ENCODE measurements at regions not wholly inside any gene's neighbourhood (a gene's known extent, or its start where the extent isn't known, plus 50 kb on each side); places are given as distances from the start of the nearest gene placed in this dataset.

DNA sequence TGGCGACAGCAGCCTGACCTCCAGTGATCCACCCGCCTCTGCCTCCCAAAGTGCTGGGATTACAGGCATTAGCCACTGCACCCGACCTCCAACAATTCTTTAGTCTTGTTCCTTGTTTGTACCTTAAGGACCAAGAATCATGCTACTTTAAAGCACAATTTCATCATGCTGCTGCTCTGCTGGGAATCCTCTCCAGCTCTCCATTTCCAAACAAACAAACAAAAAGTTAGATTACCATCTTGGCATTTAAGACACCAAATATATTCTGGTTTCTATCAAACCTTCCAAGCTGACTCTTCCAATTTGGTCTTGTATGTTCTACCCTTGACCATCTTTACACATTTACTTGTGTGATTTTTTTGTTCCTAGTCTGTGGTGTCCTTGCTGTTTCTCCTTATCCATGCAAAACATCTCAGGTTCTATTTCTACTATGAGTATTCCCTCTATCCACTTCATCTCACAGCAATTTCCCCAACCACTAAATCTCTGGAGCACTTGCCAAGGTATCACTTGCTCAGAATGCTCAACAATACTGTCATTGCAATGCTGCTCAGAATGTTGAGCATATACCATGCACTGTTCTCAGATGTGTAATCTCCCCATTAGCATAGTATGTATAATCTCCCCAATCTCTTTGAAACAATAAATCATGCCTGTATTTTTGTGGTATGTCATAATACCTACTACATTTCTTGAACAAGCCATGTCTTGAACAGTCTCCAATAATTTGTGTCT is 73.2 kb upstream of the GALNT5 start:
- DNase-seq (ENCODE audit: low spot score), result no peak

DNA sequence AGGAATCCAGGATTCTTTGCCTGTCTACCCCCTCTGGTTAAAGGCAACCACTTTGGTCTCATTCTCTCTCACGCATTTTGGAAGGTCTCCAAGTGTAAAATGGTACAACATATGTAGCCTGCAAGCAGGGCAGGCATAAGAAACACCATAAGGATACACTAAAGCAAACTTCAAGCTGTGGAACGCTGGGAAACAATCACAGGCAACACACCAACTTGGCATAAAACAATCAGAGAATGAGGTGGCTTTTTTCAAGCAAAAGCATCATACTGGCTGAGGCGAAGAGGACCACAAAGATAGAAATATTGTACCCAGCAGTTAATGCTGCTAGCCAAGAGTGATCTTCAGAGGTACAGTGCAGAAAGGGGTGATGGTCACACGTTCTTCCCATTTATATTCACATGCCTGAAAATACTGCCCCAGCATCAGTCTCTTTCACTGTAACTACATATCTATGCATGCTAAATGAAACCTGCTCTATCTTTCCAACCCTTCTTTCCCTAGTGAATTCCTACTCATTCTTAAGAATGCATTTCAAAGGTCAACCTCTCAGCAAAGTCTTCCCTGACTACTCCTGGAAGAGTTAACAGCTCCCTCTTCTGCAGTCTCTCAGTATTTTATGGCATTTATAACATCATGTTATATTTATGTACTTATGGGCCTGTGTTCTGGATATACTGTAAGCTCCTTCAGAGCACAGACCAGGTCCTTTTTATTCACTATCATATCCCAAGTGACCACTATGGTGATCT is 71.9 kb upstream of the GALNT5 start:
- DNase-seq (ENCODE audit: low spot score), result no peak

DNA sequence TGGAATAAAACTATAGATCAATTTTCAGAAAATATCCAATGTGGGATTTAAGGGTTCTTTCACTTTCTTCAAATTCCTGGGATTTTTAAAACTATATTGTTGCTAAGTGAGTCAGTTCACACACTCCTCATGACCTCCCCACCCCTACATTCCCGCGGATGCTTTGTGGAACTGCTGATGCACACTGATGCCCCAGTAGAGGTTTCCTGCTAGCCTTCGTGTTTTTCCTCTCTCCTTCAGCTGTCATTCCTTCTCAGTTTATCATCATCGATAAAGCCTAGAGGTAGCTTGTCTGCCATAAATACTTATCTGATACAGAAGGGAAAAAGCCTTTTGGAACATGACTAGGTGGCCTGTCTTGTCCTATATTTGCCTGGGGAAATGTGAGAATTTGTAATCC is 67.4 kb upstream of the GALNT5 start:
- no peak for DNase-seq (ENCODE audit: low spot score)

DNA sequence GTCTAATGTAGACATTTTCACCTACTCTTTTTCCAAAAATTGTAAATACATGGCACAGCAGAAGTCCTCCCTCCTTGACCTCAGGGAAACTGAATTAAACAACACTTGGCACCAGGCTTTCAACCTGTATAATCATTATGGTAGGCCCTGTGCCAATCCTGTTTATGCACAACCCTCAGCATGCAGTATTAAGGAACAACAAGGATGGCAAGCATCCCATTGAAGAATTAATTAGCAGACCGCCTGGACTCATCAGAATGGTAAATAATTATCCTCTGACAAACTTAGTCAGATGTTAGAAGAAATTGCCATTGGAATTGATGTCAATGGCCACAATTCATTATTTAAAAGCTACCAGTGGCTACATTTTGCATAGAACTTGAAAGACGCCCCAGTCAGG is 66.3 kb upstream of the GALNT5 start:
- DNase-seq (ENCODE audit: low spot score), result no peak

DNA sequence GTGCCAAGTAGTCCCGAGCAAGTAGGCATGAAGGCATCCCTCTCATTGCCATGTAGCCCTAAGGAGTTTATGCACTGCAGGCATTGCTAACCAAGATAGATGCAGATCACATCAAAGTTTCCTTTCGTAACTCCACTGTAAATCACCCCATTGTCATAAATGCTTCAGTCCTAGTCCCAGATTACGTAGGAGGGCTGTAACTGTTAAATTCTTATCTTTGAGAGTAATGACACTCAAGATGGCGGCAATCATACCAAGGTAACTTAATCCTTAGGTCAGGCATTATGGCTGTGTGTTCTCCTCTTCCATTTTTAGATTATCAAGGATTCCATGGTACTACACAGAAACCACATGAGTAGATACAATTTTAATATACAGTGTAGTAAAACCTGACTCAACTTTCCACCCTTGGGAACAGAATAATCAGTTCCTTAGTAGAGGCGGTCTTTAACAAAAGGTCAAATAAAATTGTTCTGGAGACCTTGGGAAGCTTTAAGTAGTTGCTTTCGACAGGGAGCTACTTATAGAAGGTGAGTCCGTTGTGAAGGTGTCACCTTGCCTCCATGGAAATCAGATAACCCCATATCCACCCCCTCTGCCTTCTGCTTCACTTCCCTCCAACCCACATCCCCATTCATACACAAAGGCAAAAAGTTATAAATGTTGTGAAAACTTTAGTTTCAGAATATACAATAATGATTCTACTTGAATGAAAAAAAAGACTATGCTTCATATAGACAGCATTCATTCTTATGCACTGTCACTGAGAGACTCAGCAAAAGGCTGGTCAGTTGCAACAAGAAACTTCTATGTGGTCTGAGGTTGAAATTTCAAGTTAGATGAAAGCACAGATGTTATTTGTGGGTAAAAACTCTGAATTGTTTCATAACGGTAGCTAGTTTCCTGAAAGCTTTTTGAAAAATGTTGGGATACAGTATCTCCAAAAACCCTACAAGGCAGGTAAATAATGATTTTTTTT is 64.8 kb upstream of the GALNT5 start:
- no peak for DNase-seq (ENCODE audit: low spot score)

DNA sequence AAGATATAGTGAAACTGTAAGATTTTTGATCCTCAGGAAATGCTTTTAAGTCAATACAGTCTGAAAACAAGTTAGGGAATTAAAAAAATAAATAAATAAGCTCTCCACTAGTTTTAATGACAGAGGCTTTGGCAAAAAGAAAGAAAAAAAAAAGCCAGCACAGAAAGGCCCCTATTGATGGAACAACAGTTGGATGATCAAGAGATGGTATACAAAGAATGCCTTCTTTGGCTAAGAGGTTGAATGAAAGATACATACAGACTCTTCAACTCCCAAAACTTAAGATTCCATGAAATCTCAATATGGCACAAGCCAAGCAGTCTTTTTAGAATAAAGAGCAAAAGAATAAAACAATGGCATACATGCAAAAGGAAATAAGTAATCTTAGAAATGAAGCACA is 64.0 kb upstream of the GALNT5 start:
- no peak for DNase-seq (ENCODE audit: low spot score)

DNA sequence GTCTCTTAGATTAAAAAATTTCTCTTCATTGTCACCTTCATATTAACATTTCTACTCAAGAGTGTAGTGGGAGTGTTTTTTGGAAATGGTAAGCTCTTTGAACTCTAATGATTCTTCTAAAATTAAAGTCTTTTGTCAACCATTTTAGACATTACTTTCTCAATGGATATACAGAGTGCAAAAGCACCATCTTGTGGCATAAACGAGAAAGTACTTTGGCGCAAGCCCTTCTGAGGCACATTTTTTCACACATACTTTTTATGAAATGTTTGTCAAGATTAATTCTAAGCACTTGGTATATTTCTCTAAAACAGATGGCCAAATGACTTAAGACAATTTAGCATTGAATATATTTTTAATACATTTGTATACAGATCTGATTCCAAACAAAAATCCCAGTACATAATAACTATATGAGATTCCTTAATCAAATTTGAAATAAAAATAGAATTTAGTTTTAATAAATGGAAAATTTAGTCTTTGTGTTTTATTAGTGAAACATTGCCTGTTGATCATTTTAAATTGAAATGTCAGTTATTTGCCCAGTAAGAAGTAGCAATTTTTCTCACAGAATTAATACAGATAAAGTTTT is 63.3 kb upstream of the GALNT5 start:
- peak; percentile 45 for DNase-seq (ENCODE audit: low spot score)

DNA sequence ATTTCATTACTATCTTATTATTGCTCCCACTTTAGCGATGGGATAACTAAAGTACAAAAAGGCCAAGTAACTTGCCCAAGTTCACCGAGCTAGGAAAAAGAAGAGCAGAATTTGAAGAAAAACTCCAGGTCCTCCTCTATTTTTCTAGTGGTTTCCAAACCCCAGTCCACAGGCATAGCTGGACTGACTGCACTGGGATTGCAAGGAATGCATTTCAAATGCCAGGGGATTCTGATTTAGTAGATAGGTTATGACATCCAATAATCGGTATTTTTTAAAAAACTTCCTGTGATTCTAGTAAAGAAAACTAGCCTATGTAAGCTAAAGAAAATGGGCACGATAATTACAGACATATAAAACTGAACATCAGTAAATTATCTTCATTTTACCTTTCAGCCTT is 62.7 kb upstream of the GALNT5 start:
- no peak for DNase-seq (ENCODE audit: low spot score)

DNA sequence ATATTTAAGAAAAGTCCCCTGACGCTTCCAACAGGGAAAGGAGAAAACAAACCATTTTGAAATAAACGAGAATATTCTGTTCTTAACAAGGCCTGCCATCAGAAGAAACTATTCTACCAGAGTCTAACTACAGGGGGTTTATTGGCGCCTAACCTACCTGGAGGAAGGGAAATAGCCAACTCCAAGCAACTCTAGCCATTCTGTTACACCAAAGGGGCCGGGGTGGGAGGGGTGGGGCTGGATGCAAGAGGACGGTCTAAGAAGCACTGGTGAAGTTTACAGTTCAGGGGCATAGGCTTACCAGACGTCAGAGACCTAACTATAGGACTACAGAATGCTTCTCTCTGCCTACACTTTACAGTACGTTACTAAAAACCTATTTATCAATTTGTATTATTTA is 60.5 kb upstream of the GALNT5 start:
- no peak for DNase-seq (ENCODE audit: low spot score)

DNA sequence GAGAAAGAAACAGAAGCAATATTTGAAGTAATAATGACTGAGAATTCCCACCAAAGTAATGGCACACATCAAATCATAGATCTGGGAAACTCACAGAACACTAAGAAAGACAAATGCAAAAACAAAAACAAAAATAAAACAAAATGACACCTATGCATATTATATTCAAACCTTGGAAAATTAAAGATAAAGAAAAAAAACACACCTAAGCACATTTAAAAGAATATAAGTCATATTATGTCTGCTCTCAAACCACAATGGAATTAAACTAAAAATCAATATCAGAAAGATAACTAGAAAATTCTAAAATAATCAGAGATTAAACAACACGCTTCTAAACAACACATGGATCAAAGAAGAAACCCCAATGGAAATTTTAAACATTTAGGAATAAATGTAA is 59.7 kb upstream of the GALNT5 start:
- DNase-seq (ENCODE audit: low spot score), result no peak

DNA sequence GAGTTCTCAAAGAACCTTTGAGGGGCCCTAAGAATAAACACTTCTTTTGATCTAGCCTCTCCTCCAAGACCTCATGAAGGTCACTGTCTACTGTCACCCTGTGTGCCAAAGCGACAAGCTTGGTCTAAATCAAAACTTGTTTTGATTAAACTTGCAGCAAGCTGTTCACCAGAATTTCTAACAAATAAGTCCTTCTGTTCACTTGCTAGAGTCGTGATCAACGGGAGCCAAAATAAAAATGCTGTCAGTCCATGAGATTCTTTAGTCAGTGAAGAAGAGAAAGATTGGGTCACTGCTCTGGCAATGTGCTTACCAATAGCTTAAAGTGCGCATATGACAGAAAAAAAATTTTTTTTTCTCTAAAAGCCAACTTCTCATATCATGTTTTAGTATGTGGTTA is 53.9 kb upstream of the GALNT5 start:
- no peak for DNase-seq (ENCODE audit: low spot score)

DNA sequence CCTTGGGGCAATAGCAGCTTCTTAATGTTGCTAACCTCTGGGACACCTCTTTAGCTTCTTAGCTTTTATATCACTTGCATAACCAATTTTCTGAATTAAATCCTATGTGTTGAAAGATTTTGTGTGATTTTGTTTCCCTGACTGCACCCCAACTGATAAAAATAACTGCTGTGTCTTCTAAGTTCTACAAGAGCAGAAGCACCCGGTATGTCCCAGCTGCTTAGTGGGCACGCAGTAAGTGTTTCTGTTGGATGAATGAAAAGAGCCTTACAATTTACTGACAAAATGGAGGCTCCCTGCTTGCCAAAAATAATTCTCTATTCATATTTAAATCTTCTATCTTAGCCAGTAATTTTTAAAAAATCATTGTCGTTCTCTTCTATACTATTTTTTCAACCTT is 53.1 kb upstream of the GALNT5 start:
- no peak for DNase-seq (ENCODE audit: low spot score)

DNA sequence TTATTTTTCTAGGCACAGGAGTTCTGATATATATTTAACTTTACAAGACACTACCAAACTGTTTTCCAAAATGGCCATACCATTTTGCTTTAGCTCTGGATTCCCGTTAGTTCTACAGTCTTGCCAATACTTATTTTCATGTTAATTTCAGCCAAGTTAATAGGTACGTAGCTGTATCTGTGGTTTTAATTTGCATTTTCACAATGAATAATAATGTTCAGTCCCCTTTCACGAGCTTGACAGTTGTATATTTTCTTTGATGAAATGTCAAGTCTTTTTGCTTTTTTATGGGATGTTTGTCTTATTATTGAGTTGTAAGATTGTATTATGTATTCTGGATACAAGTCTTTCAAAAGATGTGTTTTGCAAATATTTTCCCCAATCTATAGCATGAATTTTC is 50.6 kb upstream of the GALNT5 start:
- no peak for DNase-seq (ENCODE audit: low spot score)

Data from putamen (tissue), 1 donor.